ENCODE measurements at regions not wholly inside any gene's neighbourhood (a gene's known extent, or its start where the extent isn't known, plus 50 kb on each side); places are given as distances from the start of the nearest gene placed in this dataset.

- no peak for TF ChIP-seq POLR2A (IDR thresholded peaks at IDR 0.05; ENCODE audit: low read length)
- no peak for TF ChIP-seq GATA1 (IDR thresholded peaks at IDR 0.05; ENCODE audit: low read depth, low read length)
Observed at GRCh38 chr7:61576-62360, 130.6 kb upstream of the FAM20C start.
